Neuronal stem cell (in vitro differentiated cells): ENCODE measurements at regions not wholly inside any gene's neighbourhood (a gene's known extent, or its start where the extent isn't known, plus 50 kb on each side); places are given as distances from the start of the nearest gene placed in this dataset.

ENCODE experiments used
- DNase-seq: peaks from one replicate; pipeline ENCODE4 v3.0.0-alpha.2; 2013; ENCODE audit warnings: low spot score
- H2AFZ ChIP-seq: one replicate; pipeline ENCODE4 v1.6.1; 2013; ENCODE audit warnings: mild to moderate bottlenecking, low read length, inconsistent platforms
- H2AK5ac ChIP-seq: 2 replicates; pipeline ENCODE4 v1.6.1; 2013; ENCODE audit warnings: low read depth, mild to moderate bottlenecking, inconsistent platforms, low read length, moderate library complexity, mixed read lengths
- H2BK120ac ChIP-seq: 2 replicates; pipeline ENCODE4 v1.6.1; 2013; ENCODE audit warnings: low read depth, mild to moderate bottlenecking, inconsistent platforms, low read length, moderate library complexity, mixed read lengths
- H2BK12ac ChIP-seq: one replicate; pipeline ENCODE4 v1.6.1; 2013; ENCODE audit warnings: low read length, inconsistent platforms
- H2BK15ac ChIP-seq: 2 replicates; pipeline ENCODE4 v1.6.1; 2013; ENCODE audit warnings: mild to moderate bottlenecking, low read length, inconsistent platforms, mixed read lengths
- H2BK5ac ChIP-seq: one replicate; pipeline ENCODE4 v1.6.1; 2013; ENCODE audit warnings: inconsistent platforms, mild to moderate bottlenecking, low read length, moderate library complexity
- H3K14ac ChIP-seq: one replicate; pipeline ENCODE4 v1.6.1; 2013; ENCODE audit warnings: low read length, inconsistent platforms
- H3K18ac ChIP-seq: 2 replicates; pipeline ENCODE4 v1.6.1; 2013; ENCODE audit warnings: low read length, inconsistent platforms
- H3K23ac ChIP-seq: 2 replicates; pipeline ENCODE4 v1.6.1; 2013; ENCODE audit warnings: low read depth, mild to moderate bottlenecking, mixed read lengths, low read length, inconsistent platforms; ENCODE audit not compliant: poor library complexity
- H3K27ac ChIP-seq: replicated peaks from 3 replicates; pipeline ENCODE4 v1.5.1; 2013; ENCODE audit warnings: low read length, inconsistent platforms
- H3K27me3 ChIP-seq, 3 experiments: 2 replicates each; pipeline ENCODE4 v1.6.1; 2013; ENCODE audit warnings: low read length in 3 of 3, mild to moderate bottlenecking in 2 of 3, inconsistent platforms in 1 of 3, low read depth in 1 of 3, mixed read lengths in 1 of 3, moderate library complexity in 1 of 3; ENCODE audit not compliant: control insufficient read depth in 3 of 3, insufficient read depth in 3 of 3
- H3K36me3 ChIP-seq, 2 donors: replicated peaks in 1 of 2; 2 replicates each; pipeline ENCODE4 v1.6.1; 2013; ENCODE audit warnings: low read length in 2 of 2; ENCODE audit not compliant: control insufficient read depth in 2 of 2, insufficient read depth in 2 of 2
- H3K4ac ChIP-seq: 2 replicates; pipeline ENCODE4 v1.6.1; 2013; ENCODE audit warnings: inconsistent platforms, mild to moderate bottlenecking, low read length, moderate library complexity
- H3K4me1 ChIP-seq, 2 donors: 1 replicate in 1 of 2; 2 replicates in 1 of 2; pipeline ENCODE4 v1.6.1; 2013; ENCODE audit warnings: low read length in 2 of 2, low read depth in 1 of 2; ENCODE audit not compliant: control insufficient read depth in 2 of 2, insufficient read depth in 1 of 2
- H3K4me2 ChIP-seq: one replicate; pipeline ENCODE4 v1.6.1; 2013; ENCODE audit warnings: mild to moderate bottlenecking, low read length, inconsistent platforms; ENCODE audit not compliant: insufficient read depth, poor library complexity, severe bottlenecking
- H3K4me3 ChIP-seq, 2 donors: 2 replicates each; pipeline ENCODE4 v1.5.1; 2013; ENCODE audit warnings: low read length in 2 of 2, mild to moderate bottlenecking in 2 of 2, inconsistent platforms in 1 of 2, moderate library complexity in 1 of 2
- H3K79me1 ChIP-seq: one replicate; pipeline ENCODE4 v1.6.1; 2013; ENCODE audit warnings: low read depth, mild to moderate bottlenecking, inconsistent platforms, low read length, moderate library complexity
- H3K9ac ChIP-seq: one replicate; pipeline ENCODE4 v1.6.1; 2013; ENCODE audit warnings: mild to moderate bottlenecking, low read depth, low read length, inconsistent platforms; ENCODE audit not compliant: poor library complexity
- H3K9me3 ChIP-seq, 2 donors: replicated peaks in 1 of 2; 2 replicates each; pipeline versions ENCODE3 to v1.6.1; 2013; ENCODE audit warnings: low read length in 2 of 2, mild to moderate bottlenecking in 2 of 2, inconsistent platforms in 1 of 2, low read depth in 1 of 2, mixed read lengths in 1 of 2, moderate library complexity in 1 of 2; ENCODE audit not compliant: control insufficient read depth in 2 of 2, insufficient read depth in 1 of 2
- H4K8ac ChIP-seq: one replicate; pipeline ENCODE4 v1.6.1; 2013; ENCODE audit warnings: low read depth, mild to moderate bottlenecking, inconsistent platforms, low read length, moderate library complexity
- H4K91ac ChIP-seq: one replicate; pipeline ENCODE4 v1.6.1; 2013; ENCODE audit warnings: low read length, low read depth, mild to moderate bottlenecking, inconsistent platforms; ENCODE audit not compliant: poor library complexity
- WGBS, 2 donors: extraction: QIAGEN DNeasy Blood & Tissue Kit; methylation state at CpG; one replicate each; pipeline ENCODE4 v1.1.7; 2013; ENCODE audit warnings: missing lambda C conversion rate in 2 of 2, mixed read lengths in 1 of 2; ENCODE audit not compliant: insufficient read length in 2 of 2, insufficient replicate concordance in 1 of 2; ENCODE audit errors: extremely low coverage in 2 of 2; 5-methylcytosine and 5-hydroxymethylcytosine counted together

DNA sequence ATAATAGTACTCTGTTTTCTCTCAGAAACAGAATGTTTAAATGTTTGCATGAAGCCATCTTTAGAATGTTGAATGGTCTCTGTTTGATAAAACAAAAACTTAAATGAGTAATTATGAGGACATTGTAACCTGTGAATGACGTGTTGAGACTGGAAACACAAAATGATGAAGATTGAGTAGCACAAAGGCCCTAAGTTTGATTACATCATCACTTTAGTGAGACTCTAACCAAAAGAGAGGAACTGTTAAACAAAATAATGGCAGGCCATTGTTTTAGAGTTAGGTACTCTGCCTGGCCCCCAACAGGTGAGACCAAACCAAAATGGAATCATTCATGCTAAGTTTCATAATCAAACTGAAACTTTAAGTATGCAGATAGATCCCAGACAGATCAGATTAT is 1561.7 kb upstream of the SLC39A10 start:
- no peak overlapping the region for H3K23ac ChIP-seq
- no peak overlapping the region for H3K27ac ChIP-seq
- no peak overlapping the region for H2AK5ac ChIP-seq
- no peak overlapping the region for H3K9ac ChIP-seq
- H3K4me2 ChIP-seq, result no peak overlapping the region
- no peak overlapping the region for H2BK120ac ChIP-seq
- WGBS, 2 donors, result no CpG with 5 or more reads among the region's 1 CpG
- no peak overlapping the region for H3K14ac ChIP-seq
- no peaks in the 10 kb centered on the region for H3K79me1 ChIP-seq
- no peak overlapping the region for H3K18ac ChIP-seq
- H2BK5ac ChIP-seq, result no peak overlapping the region
- H2BK12ac ChIP-seq, result no peak overlapping the region
- H4K8ac ChIP-seq, result no peak overlapping the region
- no peak overlapping the region for H3K4me3 ChIP-seq
- no peaks in the 10 kb centered on the region for H3K4me1 ChIP-seq
- H3K36me3 ChIP-seq, result no peaks in the 10 kb centered on the region
- no peak overlapping the region for H2AFZ ChIP-seq
- no peaks in the 10 kb centered on the region for H3K27me3 ChIP-seq
- no peak overlapping the region for H2BK15ac ChIP-seq
- DNase-seq, result no peak
- H4K91ac ChIP-seq, result no peak overlapping the region
- H3K4ac ChIP-seq, result no peak overlapping the region
- no peaks in the 10 kb centered on the region for H3K9me3 ChIP-seq

GRCh38 chr2:194090251-194090905 is 1566.6 kb upstream of the SLC39A10 start:
- peak overlapping the region; percentile 84 for H3K14ac ChIP-seq
- H3K4ac ChIP-seq, result no peak overlapping the region
- no peak overlapping the region for H2BK5ac ChIP-seq
- H4K91ac ChIP-seq, result no peak overlapping the region
- H3K27ac ChIP-seq, result no peak overlapping the region
- H2AK5ac ChIP-seq, result peak overlapping the region; percentile 75
- no peak overlapping the region for H2BK120ac ChIP-seq
- H3K79me1 ChIP-seq, result no peaks in the 10 kb centered on the region
- H3K4me3 ChIP-seq, result no peak overlapping the region
- no peak overlapping the region for H3K18ac ChIP-seq
- no peak for DNase-seq
- WGBS, 2 donors, result no CpG with 5 or more reads among the region's 32 CpGs
- no peak overlapping the region for H2AFZ ChIP-seq
- no peak overlapping the region for H3K9ac ChIP-seq
- H2BK12ac ChIP-seq, result no peak overlapping the region
- no peak overlapping the region for H3K4me2 ChIP-seq
- no peaks in the 10 kb centered on the region for H3K4me1 ChIP-seq
- no peaks in the 10 kb centered on the region for H3K27me3 ChIP-seq
- H3K9me3 ChIP-seq, result no peaks in the 10 kb centered on the region
- no peaks in the 10 kb centered on the region for H3K36me3 ChIP-seq
- peak overlapping the region; percentile 43 for H4K8ac ChIP-seq
- no peak overlapping the region for H2BK15ac ChIP-seq
- no peak overlapping the region for H3K23ac ChIP-seq

DNA sequence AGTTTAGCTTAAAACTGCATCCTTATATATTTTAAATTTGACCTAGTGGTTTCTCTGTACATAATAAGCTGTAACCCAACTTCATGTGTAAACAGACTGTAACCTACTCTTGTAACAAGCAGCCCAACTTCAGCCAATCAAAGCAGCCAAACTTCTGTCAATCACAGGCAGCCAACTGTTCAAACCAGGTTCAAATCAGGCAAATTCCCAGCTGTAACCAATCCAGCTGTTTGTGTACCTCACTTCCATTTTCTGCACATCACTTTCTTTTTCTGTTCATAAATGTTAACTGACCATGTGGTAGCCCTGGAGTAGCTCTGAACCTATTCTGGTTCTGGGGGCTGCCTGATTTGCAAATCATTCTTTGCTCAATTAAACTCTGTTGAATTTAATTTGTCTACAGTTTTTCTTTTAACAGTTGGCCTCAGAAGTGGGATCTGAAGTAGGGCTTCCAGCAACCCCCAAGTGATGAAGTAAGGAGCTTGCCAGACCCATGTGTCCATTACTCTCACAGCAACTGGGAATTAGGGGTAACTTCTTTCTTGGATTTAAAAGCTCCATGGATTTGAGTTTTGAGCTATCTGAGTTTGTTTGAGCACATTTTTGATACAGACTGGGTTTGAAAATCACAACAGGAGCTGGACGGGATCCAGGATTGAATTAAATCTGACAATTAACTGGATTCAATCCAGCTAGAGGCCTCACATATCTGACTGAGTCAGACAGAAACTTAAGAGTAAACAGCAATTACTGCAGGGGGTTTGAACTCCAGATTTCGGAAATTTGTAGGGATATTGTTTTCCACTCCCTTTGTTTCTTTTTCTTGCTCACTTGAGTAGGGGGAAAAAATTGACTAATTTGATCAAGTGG is 1569.7 kb upstream of the SLC39A10 start:
- Histone ChIP-seq H2BK15ac (no peak overlapping the region), H3K36me3 (no peaks in the 10 kb centered on the region), H3K4me1 (no peaks in the 10 kb centered on the region), H3K23ac (no peak overlapping the region), H3K4me2 (no peak overlapping the region), H3K4me3 (no peak overlapping the region), H3K9me3 (no peaks in the 10 kb centered on the region), H3K14ac (no peak overlapping the region), H2BK120ac (no peak overlapping the region), H2BK12ac (no peak overlapping the region), H3K18ac (no peak overlapping the region), H3K79me1 (no peaks in the 10 kb centered on the region), H2AFZ (peak overlapping the region; percentile 33), H3K9ac (no peak overlapping the region), H2BK5ac (no peak overlapping the region), H3K27me3 (no peaks in the 10 kb centered on the region), H3K27ac (no peak overlapping the region), H3K4ac (no peak overlapping the region), H2AK5ac (no peak overlapping the region), H4K91ac (no peak overlapping the region), H4K8ac (no peak overlapping the region)
- WGBS, 2 donors, result no CpG with 5 or more reads among the region's 2 CpGs
- DNase-seq, result no peak

GRCh38 chr2:194086129-194086528 is 1570.9 kb upstream of the SLC39A10 start:
- Histone ChIP-seq H2BK120ac (no peak overlapping the region), H3K18ac (no peak overlapping the region), H3K23ac (no peak overlapping the region), H3K4ac (no peak overlapping the region), H4K8ac (no peak overlapping the region), H2BK12ac (no peak overlapping the region), H3K14ac (no peak overlapping the region), H3K4me2 (no peak overlapping the region), H3K27me3 (no peaks in the 10 kb centered on the region), H3K79me1 (no peaks in the 10 kb centered on the region), H2BK15ac (no peak overlapping the region), H2AK5ac (no peak overlapping the region), H3K27ac (no peak overlapping the region), H3K9ac (no peak overlapping the region), H3K4me3 (no peak overlapping the region), H2AFZ (no peak overlapping the region), H2BK5ac (no peak overlapping the region), H3K4me1 (no peaks in the 10 kb centered on the region), H3K9me3 (no peaks in the 10 kb centered on the region), H4K91ac (no peak overlapping the region), H3K36me3 (no peaks in the 10 kb centered on the region)
- WGBS, 2 donors, result no CpG with 5 or more reads among the region's 1 CpG
- DNase-seq, result no peak
